Umbilical cord (tissue), 1 donor: ENCODE measurements at regions not wholly inside any gene's neighbourhood (a gene's known extent, or its start where the extent isn't known, plus 50 kb on each side); places are given as distances from the start of the nearest gene placed in this dataset.
"Not testable (repeated sequence)": the region's sequence is repeated elsewhere in the genome, so short reads cannot be mapped to it uniquely, and the experiment has no call there.

Experiments
- DNase-seq: peaks from one replicate; pipeline ENCODE4 v3.0.0-alpha.2; 2015; ENCODE audit warnings: low spot score

GRCh38 chr20:60790339-60790738 lies 461.7 kb upstream of the CDH4 start:
- not testable (repeated sequence) for DNase-seq

GRCh38 chr20:60791823-60792222 lies 460.2 kb upstream of the CDH4 start:
- DNase-seq, result no peak

GRCh38 chr20:60792941-60793340 lies 459.1 kb upstream of the CDH4 start:
- DNase-seq, result no peak

GRCh38 chr20:60794674-60795073 lies 457.4 kb upstream of the CDH4 start:
- DNase-seq, result no peak

- DNase-seq, result no peak
These were observed 456.4 kb upstream of the CDH4 start for GRCh38 chr20:60795651-60796050.

- no peak for DNase-seq
These were observed 451.9 kb upstream of the CDH4 start for GRCh38 chr20:60800185-60800584.

GRCh38 chr20:60802676-60803075 lies 449.4 kb upstream of the CDH4 start:
- peak; percentile 2 for DNase-seq

- peak; percentile 43 for DNase-seq
These were observed 448.6 kb upstream of the CDH4 start for GRCh38 chr20:60803335-60804055.

GRCh38 chr20:60804240-60804917 lies 447.7 kb upstream of the CDH4 start:
- DNase-seq, result no peak

- peak; percentile 72 for DNase-seq
These were observed 447.0 kb upstream of the CDH4 start for GRCh38 chr20:60804918-60805630.

GRCh38 chr20:60806354-60806753 lies 445.7 kb upstream of the CDH4 start:
- DNase-seq, result no peak

GRCh38 chr20:60806824-60807223 lies 445.2 kb upstream of the CDH4 start:
- no peak for DNase-seq

- DNase-seq, result no peak
These were observed 443.9 kb upstream of the CDH4 start for GRCh38 chr20:60808003-60808672.

- no peak for DNase-seq
These were observed 443.4 kb upstream of the CDH4 start for GRCh38 chr20:60808701-60809100.

GRCh38 chr20:60810561-60810960 lies 441.5 kb upstream of the CDH4 start:
- DNase-seq, result no peak

- no peak for DNase-seq
These were observed 439.5 kb upstream of the CDH4 start for GRCh38 chr20:60812561-60812960.

- no peak for DNase-seq
These were observed 439.0 kb upstream of the CDH4 start for GRCh38 chr20:60813066-60813465.

GRCh38 chr20:60815656-60816055 lies 436.4 kb upstream of the CDH4 start:
- no peak for DNase-seq

- no peak for DNase-seq
These were observed 435.2 kb upstream of the CDH4 start for GRCh38 chr20:60816901-60817300.

GRCh38 chr20:60817891-60818290 lies 434.2 kb upstream of the CDH4 start:
- no peak for DNase-seq

- no peak for DNase-seq
These were observed 432.6 kb upstream of the CDH4 start for GRCh38 chr20:60819511-60819910.

GRCh38 chr20:60820149-60820548 lies 431.9 kb upstream of the CDH4 start:
- DNase-seq, result no peak
